ENCODE measurements at regions not wholly inside any gene's neighbourhood (a gene's known extent, or its start where the extent isn't known, plus 50 kb on each side); places are given as distances from the start of the nearest gene placed in this dataset.
A peak's percentile ranks its signal among the peaks of the same experiment; 100 is the strongest.
"Not testable (repeated sequence)": the region's sequence is repeated elsewhere in the genome, so short reads cannot be mapped to it uniquely, and the experiment has no call there.

DNA sequence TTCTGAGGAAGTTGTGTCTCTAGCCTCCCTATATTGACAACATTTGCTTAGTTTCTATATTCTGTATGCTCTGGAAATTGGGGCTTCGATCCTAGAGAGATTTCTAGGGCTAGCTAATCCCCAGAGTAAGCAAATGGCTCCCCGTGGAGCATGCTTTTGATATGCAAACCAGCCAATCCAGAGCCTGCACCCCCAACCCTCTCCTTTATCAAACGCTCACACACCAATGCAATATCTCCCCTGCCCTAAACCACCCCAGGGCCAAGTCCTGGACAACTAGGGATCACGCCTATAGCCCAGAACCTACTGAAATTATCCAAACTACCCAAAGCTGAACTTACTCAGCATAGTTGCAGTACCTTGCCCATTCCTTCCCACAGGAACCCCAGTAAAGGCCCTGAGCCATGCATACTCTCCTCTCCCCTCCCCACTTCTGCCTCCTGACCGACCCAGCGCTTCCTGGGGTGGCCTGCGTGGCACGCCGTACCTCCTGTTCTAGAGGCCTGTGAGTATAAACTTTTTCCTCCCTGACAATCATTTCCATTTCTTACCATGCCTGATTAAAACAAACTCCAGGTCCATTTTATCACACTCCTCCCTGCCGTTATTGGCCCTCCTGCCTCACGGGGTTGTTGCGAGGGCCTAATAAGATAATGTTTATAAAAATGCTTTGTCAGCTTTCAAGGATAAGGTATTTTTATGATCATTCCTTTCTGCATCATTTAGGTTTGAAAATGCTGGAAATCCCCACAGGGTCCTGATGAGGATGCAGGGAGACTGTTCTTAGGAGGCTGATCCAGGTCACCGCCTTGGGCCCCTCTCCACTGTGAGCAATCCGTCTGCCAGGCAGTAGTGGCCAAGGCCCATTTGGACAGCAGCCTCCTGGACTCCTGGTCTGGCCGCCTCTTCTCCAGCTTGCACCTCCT, 102.7 kb downstream of the TENT5C start:
- no peak for DNase-seq

DNA sequence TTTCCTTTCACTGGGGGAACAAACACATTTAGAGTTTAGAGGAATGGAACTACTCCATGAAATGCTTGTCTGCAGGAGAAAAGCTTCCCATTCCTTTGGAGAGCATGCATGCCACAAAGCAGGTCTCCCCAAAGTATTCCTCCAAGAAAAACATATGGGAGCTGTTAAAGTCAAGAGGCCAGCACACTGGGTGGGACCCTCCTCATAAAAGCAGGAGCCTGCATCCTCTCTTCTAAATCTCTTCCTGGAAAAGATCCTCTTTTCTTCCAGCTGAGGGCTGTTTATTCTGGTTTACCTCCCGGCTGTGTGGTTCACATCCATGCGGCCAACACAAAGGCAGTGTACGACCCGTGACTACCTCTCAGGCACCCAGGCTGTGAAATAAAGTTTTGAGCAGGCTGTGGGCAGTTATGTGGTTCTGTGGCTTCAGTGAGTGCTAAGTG, 103.4 kb downstream of the TENT5C start:
- DNase-seq: no peak

DNA sequence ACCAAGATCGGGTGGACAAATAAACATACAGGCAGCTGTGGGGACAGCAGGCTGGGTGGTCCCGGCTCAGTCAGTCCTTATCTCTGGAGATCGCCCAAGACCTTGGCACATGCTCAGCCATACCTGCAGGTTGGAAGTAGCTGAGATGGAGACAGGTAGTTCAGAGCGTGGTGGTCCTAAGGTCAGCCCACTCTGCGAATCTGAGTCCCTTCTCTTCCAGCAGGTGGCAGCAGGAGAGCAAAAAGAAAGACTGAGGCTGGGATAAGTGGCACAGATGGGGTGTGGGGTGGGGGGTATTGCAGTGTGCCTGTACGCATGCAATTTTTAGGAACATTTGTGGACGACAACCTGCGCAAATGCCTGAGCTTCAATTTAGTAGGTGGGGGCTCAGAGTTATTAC, 104.9 kb downstream of the TENT5C start:
- no peak for DNase-seq

DNA sequence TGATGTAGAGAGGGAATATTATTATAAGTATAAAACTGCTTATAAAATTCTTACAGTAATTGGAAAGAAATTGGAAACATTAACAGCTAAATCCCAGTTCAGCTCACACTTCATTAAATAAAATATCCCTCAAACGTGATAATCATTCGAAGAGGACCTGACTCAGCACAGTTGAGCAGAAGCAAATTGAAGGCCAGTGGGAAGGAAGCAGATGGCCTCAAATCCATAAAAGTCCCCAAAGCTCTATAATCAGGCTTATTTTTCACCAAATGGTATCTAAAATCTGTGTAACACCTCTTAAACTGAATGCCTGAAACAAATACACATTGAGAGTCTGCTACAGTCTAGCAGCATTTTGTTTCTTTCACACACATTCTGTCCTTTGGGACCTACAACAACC, 106.8 kb downstream of the TENT5C start:
- DNase-seq: no peak

DNA sequence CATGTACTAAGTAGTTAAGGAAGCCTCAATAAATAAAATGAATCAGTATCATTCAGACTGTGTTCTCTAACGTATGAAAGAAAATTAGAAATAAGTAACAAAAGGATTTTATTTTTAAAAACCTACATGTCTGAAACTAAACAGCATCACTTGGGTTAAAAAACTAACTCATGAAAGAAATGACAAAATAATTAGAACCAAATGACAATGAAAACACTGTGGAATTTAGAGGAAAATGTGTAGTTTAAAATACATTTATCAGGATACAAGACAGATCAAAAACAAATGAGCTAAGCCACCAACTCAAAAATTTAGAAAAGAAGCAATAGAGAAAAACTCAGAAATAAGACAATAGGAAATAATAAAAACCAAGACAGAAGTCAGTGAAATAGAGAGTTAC, 108.7 kb downstream of the TENT5C start:
- DNase-seq: no peak

DNA sequence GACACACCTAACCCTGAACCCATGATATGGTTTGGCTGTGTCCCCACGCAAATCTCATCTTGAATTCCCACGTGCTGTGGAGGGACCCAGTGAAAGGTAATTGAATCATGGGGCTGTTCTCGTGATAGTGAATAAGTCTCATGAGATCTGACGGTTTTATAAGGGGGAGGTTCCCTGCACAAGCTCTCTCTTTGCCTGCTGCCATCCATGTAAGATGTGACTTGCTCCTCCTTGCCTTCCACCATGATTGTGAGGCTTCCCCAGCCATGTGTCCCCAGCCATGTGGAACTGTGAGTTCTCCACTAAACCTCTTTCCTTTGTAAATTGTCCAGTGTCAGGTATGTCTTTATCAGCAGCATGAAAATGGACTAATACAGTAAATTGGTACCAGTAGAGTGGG, 110.2 kb downstream of the TENT5C start:
- not testable (repeated sequence) for DNase-seq

DNA sequence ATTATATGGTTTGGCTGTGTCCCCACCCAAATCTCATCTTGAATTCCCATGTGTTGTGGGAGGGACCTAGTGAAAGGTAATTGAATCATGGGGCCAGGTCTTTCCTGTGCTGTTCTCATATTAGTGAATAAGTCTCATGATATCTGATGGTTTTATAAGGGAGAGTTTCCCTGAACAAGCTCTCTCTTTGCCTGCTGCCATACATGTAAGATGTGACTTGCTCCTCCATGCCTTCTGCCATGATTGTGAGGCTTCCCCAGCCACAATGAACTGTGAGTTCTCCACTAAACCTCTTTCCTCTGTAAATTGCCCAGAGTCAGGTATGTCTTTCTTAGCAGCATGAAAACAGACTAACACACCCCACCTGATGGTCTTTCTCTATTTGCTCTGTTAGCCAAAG, 112.1 kb downstream of the TENT5C start:
- not testable (repeated sequence) for DNase-seq

DNA sequence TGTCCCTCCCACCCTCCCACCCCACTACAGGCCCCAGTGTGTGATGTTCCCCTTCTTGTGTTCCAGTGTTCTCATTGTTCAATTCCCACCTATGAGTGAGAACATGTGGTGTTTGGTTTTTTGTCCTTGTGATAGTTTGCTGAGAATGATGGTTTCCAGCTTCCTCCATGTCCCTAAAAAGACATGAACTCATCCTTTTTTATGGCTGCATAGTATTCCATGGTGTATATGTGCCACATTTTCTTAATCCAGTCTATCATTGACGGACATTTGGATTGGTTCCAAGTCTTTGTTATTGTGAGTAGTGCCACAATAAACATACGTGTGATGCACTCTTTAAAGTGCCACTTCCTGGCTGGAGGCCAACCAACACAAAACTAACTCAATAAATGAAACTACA, 112.7 kb downstream of the TENT5C start:
- DNase-seq: not testable (repeated sequence)

DNA sequence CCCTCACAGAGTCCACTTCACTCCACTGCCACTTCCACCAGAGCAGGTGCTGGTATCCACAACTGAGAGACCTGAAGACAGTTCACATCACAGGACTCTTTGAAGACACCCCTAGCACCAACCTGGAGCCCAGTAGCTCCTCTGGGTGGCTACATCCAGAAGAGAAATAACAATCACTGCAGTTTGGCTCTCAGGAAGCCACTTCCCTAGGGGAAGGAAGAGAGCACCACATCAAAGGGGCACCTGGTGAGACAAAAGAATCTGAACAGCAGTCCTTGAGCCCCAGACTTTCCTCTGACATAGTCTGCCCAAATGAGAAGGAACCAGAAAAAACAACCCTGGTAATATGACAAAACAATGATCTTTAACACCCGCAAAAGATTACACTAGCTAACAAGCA, 113.2 kb downstream of the TENT5C start:
- DNase-seq: no peak

DNA sequence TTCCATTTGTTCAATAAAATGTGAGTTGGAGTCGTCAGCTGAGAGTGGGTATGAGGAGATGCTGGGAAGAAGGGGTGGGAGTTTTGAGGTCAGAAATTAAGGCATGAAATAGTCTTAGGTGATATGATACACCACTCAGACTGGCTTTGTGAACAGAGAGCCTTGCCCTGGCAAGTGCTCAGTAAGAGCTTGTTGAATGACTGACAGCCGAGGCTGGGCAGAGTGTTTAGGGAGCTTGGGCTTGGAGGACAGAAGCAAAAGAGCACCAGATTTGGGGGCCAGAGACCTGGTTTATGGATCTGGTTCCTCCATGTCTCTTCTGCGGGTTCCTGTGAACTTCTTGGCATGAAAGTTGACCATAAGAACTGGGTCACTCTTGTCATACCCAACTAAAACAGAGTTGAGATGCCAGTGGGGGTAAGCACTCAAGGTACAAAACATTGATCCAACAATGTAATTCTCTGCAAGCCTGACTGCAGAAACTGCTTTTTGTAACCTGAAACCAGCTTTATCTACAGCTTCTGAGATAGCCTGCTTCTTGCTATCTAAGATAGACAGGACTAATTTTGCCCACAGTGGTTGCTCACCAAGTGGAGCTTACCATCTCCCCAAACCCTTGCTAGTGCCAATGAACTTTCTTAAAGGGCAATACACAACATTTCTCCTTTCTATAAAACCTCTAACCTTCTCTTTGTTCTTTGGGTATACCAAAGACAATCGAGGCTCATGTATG, 126.4 kb downstream of the TENT5C start:
- DNase-seq: no peak

DNA sequence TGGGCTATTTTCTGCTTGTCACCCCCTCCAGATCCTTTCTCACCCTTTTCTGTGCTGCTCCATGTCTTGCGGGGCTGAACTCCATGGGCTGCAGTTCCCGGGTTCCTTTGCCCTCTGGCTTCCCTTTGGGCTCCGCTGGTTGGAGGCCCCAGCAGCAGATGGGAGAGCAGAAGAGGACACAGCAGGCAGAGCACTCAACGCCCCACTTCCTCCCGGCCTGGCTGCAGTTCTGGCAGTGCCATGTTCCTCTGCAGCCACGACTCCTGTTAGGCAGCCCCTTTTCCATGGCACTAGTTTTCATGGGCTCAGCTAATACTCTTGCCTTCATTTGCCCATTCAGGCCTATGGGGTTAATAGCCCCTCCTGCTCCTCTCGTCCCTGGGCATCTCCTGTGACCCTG, 127.1 kb downstream of the TENT5C start:
- DNase-seq: no peak

DNA sequence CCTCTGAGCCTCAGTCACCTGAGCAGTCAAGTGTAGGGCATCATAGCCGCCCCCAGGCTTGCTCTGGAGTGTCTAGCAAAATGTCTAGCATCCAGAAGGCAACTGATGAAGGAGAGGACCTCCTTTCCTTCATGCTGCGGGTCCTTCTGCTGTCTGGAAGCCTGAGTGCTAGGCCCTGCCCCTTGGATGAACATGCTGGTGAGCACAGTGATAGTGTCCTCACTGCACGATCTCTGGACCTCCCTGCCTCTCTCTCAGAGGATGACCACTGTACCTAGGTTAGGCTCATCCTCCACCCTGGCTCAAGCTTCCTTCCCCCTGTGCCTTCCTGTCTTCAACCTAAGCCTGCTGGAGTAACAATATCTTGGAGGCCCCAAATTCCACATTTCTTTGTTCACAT, 128.6 kb downstream of the TENT5C start:
- DNase-seq: no peak

DNA sequence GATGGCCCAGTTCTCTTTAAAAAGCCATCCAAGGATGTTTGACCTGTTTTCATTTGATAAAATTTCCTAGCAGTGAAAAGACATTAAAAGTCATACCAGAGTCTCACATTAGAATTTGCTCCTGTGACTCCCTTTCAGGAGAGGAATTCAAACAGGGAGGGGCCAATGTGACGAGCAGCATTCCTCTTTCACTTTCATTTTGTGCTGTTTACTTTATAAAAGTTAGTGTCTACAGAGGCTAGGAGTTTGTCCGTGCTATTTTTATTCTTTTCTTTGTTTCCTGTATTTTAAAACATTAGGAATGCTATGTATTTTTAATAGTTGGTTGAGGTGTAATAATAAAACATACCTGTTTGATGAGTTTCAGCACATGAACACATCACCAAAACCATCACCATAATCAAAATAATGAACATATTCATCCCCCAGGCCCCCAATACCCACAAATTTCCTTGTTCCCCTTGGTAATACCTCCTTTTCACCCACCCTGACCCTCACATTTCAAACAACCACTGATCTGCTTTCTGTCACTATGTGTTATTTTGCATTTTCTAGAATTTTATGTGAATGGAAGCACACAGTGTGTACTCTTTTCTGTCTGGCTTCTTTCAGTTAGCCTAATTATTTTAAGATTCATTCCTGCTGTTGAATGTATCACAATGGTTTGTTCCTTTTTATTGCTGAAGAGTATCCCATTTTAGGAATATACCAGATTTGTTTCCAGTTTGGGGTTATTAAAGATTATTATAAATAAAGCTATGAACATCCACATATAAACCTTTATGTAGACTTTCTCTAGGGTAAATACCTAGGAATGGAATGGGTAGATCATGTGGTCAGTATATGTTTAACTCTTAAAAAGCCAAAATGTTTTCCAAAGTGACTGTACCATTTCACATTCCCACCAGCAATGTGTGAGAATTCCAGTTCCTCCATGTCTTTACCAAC, 129.5 kb downstream of the TENT5C start:
- no peak for DNase-seq

DNA sequence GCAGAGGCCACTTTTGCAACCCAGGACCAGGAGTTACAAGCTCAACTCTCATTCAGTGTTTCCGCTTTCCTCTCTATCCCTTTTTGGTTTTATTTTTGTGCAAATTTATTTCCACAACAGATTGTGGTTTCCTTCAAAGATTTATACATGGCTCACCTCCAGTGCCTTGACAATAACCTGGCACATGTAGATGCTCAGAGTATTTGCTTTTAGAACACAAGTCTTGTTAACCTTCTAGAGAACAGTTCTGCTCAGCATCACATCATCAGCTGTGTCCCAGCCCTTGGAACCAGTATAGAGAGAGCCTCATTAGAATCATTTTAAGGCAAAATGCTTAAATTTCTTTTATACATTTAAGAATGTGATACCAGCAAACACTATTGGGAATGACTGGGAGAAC, 133.7 kb downstream of the TENT5C start:
- DNase-seq: no peak

DNA sequence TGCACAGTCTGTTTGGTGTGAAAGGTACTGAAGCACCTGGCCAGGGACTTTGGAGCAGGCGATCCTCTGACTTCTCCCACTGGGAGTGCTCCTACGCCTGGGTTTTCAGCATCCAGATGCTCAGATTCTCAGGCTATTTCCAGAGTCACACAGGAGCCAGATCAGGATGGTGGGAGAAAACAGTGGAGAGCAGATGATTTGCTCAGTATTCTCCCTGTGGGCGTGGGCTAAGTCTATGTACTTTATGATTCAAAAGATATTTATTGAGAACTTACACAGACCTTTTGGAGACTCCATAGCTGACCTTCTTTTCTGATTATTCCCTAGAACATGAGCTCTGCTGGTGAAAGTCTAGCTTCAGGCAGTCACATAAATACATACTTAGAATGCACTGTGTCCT, 134.6 kb downstream of the TENT5C start:
- no peak for DNase-seq

DNA sequence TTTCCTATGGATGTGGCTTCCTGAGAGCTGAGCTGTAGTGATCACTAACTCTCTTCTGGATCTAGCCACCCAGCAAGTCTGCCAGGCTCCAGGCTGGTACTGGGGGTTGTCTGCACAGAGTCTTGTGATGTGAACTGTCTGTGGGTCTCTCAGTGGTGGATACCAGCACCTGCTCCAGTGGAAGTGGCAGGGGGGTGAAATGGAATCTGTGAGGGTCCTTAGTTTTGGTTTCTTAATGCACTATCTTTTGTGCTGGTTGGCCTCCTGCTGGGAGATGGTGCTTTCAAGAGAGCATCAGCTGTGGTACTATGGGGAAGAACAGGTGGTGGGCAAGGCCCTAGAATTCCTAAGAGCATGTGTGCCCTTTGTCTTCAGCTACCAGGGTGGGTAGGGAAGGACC, 140.7 kb downstream of the TENT5C start:
- DNase-seq: not testable (repeated sequence)

DNA sequence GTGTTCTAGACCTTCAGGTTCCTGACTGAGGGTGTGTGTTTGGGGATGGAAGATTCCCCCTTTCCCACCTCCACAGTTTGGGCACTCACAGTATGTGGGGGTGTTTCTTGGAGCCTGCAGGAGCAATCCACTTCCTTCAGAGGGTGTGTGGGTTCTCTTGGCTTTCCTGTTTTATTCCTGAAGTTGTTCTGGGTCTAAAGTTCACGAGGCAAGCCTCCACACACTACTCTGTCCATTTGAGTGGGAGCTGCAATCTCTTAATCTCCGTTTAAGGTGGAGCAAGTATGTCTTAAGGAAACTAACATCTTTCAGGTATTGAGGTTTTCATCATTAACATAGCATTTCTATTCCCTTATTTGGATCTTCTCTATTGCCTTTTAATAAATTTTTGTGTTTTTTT, 141.8 kb downstream of the TENT5C start:
- DNase-seq: no peak

DNA sequence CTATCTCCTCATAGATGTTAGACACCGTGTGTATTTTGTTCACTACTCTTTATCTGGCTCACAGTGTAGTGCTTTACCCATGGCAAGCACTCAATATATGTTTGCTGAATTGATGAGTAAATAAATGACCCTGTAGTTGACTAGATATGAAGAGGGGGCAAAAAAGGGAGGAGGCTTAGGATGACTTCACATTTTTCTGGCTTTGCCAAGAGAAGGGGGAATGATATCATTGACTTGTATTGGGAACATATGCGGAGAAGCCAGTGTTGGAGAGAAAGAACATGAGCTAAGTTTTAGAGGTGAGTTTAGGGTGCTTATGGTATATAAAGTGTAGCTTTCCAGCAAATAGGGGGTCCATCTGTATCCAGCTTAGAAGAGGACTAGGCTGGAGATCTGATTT, 145.5 kb downstream of the TENT5C start:
- DNase-seq: no peak

DNA sequence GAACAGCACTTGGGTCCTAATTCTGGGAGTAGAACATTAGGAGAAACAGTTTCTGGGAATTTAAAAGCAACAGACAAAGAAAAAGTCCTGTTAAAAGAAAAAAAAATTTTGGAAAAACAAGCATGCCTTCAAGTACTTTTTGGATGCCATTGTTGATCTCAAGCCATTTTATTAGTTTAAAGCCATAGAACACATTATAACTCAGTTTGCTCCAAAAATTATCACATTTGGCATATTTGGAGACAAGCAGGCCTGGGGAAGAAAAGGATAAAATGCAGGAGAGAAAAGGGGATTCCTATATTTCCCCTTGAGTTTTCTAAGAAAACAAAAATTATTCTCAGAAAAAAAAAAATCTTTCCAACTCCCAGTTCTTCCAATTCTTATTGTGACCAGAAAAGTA, 146.8 kb downstream of the TENT5C start:
- DNase-seq: no peak

DNA sequence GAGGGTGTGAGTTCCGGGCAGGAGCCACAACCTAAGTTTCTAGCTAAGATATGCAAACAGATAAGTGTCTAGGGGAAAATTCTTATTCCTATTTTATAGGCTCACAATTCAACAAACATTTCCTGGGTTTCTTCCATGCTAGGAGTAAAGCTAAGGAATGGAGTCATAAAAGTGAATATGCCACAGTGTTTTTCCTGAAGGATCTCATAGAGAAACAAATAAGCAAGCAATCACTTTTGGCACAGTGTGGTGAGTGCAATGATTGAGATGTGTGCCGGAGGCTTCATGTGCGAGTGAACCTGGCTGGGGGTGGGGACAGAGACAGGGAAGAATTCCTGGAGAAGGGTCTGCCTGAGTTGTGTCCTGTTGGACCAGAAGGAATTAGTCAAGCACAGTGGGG, 147.4 kb downstream of the TENT5C start:
- DNase-seq: no peak

DNA sequence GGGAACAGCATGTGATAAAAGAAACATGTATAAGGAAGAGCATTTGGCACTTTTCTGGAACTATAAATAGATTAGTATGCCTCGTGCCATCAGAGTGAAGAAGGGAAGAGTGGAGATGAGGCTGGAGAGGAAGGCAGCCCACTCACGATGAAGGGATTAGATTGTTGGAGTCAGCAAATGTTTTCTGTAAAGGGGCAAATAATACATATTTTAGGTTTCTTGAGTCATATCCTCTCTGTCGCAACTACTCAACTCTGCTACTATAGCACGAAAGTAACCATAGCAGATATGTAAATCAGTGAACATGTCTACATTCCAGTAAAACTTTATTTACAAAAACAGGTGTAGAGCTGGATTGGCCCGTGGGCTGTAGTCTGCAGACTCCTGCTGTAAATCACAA, 147.8 kb downstream of the TENT5C start:
- DNase-seq: no peak

DNA sequence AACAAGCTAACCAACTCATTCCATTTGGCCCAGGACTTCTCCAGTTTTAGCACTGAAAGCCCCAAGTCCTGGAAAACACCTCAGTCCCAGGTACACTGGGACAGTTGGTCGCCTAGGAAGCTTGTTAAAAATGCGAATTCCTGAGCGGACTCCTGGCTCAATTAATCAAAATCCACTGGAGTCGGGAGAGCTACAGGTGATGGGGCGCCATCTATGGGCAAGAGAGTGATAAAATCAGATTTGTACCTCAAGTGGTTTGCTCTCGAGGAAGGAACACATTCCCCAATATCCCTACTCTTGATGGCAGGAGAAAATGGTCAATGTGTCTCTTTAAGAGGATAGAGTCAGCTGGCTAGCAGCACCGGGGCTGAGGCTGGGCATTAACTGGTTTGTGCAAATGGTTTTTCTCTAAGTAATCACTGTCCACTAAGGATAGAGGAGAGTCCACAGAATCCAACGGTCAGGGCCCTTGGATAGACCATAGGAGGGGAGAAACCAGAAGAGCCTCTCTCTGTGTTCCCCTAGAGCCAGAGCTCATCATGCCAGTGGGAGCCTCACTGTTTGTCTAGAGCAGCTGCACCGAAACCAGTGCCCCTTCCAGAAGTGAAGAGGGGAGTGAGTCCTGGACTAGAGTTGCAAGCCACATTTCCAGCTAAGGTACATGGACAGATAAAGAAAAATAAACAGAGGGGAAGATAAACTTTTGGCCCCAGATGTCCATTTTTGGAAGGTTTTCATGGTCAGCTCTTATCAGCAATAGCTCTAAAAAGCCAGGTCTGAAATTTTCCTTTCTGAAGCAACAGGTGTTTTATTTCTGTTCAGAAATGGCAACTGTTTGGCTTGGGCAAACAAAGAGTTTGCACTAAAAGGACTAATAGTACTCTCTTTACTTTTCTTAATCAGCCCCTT, 148.5 kb downstream of the TENT5C start:
- peak; percentile 30 for DNase-seq
